ENCODE measurements at regions not wholly inside any gene's neighbourhood (a gene's known extent, or its start where the extent isn't known, plus 50 kb on each side); places are given as distances from the start of the nearest gene placed in this dataset.

DNA sequence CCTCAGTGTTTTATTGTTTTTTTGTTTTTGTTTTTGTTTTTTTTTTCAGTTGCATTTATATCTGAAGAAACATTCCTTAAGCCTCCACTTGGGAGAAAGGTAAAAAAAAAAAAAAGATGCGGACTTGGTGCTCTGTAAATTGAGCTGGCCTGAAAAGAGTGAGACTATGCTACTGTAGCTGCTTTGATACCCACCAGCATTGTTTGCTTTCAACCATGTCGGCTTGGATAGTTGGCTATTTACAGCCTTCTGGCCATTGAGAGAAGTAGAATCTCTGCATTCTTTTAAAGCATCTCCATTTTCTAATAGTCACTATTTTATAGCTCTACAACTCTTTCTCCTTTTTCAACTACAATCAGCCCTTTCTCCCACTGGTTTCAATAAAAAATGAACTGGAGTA is 149.6 kb downstream of the ZIC4 start:
- TF ChIP-seq, protein P1, sequence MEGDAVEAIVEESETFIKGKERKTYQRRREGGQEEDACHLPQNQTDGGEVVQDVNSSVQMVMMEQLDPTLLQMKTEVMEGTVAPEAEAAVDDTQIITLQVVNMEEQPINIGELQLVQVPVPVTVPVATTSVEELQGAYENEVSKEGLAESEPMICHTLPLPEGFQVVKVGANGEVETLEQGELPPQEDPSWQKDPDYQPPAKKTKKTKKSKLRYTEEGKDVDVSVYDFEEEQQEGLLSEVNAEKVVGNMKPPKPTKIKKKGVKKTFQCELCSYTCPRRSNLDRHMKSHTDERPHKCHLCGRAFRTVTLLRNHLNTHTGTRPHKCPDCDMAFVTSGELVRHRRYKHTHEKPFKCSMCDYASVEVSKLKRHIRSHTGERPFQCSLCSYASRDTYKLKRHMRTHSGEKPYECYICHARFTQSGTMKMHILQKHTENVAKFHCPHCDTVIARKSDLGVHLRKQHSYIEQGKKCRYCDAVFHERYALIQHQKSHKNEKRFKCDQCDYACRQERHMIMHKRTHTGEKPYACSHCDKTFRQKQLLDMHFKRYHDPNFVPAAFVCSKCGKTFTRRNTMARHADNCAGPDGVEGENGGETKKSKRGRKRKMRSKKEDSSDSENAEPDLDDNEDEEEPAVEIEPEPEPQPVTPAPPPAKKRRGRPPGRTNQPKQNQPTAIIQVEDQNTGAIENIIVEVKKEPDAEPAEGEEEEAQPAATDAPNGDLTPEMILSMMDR (IDR thresholded peaks at IDR 0.05), result no peak
- no peak for TF ChIP-seq POLR2AphosphoS5 (IDR thresholded peaks at IDR 0.05)

Data from suprapubic skin (tissue), 3 donors.